Activated CD4-positive, CD25-positive, alpha-beta regulatory T cell (primary cell): ENCODE measurements at regions not wholly inside any gene's neighbourhood (a gene's known extent, or its start where the extent isn't known, plus 50 kb on each side); places are given as distances from the start of the nearest gene placed in this dataset.

Source experiments
- DNase-seq, 4 experiments: peaks; one replicate each; lab custom pipeline; 2025; lab: John Stamatoyannopoulos, UW

GRCh38 chr3:20811631-20812030 is 625.6 kb upstream of the SGO1 start:
- no peak for DNase-seq

- DNase-seq: no peak
Observed at GRCh38 chr3:20811006-20811405, 625.0 kb upstream of the SGO1 start.

GRCh38 chr3:20810555-20810954 is 624.5 kb upstream of the SGO1 start:
- no peak for DNase-seq

- no peak for DNase-seq
Observed at GRCh38 chr3:20809356-20809755, 623.4 kb upstream of the SGO1 start.

- DNase-seq: no peak
Observed at GRCh38 chr3:20808864-20809263, 622.9 kb upstream of the SGO1 start.

- DNase-seq: no peak
Observed at GRCh38 chr3:20798666-20799065, 612.7 kb upstream of the SGO1 start.

GRCh38 chr3:20787005-20787404 is 601.0 kb upstream of the SGO1 start:
- no peak for DNase-seq

- DNase-seq: no peak
Observed at GRCh38 chr3:20776692-20777091, 590.7 kb upstream of the SGO1 start.

- no peak for DNase-seq
Observed at GRCh38 chr3:20776286-20776685, 590.3 kb upstream of the SGO1 start.

GRCh38 chr3:20773320-20773984 is 587.4 kb upstream of the SGO1 start:
- DNase-seq: no peak

- no peak for DNase-seq
Observed at GRCh38 chr3:20772869-20773268, 586.9 kb upstream of the SGO1 start.

- DNase-seq: no peak
Observed at GRCh38 chr3:20769430-20769829, 583.4 kb upstream of the SGO1 start.

- DNase-seq: no peak
Observed at GRCh38 chr3:20760981-20761380, 575.0 kb upstream of the SGO1 start.

- no peak for DNase-seq
Observed at GRCh38 chr3:20752416-20752815, 566.4 kb upstream of the SGO1 start.

GRCh38 chr3:20751296-20751695 is 565.3 kb upstream of the SGO1 start:
- no peak for DNase-seq

- DNase-seq: no peak
Observed at GRCh38 chr3:20747741-20748140, 561.7 kb upstream of the SGO1 start.

- DNase-seq: no peak
Observed at GRCh38 chr3:20743553-20744321, 557.7 kb upstream of the SGO1 start.

GRCh38 chr3:20742903-20743552 is 557.0 kb upstream of the SGO1 start:
- DNase-seq: no peak

GRCh38 chr3:20741381-20741780 is 555.4 kb upstream of the SGO1 start:
- DNase-seq: no peak

GRCh38 chr3:20739814-20740213 is 553.8 kb upstream of the SGO1 start:
- DNase-seq: no peak

GRCh38 chr3:20736287-20736852 is 550.4 kb upstream of the SGO1 start:
- no peak for DNase-seq

GRCh38 chr3:20729185-20729584 is 543.2 kb upstream of the SGO1 start:
- DNase-seq: no peak

- DNase-seq: no peak
Observed at GRCh38 chr3:20726786-20727185, 540.8 kb upstream of the SGO1 start.
